ENCODE measurements at regions not wholly inside any gene's neighbourhood (a gene's known extent, or its start where the extent isn't known, plus 50 kb on each side); places are given as distances from the start of the nearest gene placed in this dataset.

DNA sequence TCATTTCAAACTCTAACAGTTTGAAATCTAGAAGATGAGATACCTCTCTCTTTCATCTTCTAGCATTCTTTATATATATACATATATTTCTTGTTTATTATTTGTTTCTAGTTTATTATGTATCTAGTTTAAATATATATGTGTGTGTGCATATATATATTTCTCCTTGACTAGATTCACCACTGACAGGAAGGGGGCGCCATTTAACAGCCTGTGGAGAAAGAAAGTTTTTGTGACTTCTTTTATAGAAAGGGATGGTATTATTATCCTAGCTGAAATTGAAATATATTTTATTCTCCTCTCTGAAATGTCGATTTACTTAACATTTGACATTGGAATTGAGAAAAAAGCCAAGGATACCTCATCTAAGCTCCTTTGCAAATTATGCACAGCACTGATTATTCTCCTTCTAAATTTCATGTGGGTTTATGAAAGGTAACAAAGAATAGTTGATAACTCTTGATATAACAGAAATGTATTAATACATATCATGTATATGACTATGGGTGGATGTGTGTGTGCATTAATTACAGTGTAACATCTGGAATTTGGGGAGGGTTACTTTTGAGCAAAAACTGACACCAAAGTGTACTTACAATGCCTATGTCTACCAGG is 160.7 kb upstream of the NT5C1B start:
- TF ChIP-seq, protein P1, sequence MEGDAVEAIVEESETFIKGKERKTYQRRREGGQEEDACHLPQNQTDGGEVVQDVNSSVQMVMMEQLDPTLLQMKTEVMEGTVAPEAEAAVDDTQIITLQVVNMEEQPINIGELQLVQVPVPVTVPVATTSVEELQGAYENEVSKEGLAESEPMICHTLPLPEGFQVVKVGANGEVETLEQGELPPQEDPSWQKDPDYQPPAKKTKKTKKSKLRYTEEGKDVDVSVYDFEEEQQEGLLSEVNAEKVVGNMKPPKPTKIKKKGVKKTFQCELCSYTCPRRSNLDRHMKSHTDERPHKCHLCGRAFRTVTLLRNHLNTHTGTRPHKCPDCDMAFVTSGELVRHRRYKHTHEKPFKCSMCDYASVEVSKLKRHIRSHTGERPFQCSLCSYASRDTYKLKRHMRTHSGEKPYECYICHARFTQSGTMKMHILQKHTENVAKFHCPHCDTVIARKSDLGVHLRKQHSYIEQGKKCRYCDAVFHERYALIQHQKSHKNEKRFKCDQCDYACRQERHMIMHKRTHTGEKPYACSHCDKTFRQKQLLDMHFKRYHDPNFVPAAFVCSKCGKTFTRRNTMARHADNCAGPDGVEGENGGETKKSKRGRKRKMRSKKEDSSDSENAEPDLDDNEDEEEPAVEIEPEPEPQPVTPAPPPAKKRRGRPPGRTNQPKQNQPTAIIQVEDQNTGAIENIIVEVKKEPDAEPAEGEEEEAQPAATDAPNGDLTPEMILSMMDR (IDR thresholded peaks at IDR 0.05; ENCODE audit: low read depth, low read length, poor library complexity, severe bottlenecking): peak; percentile 61
- no peak for TF ChIP-seq EZH2phosphoT487 (IDR thresholded peaks at IDR 0.05; ENCODE audit: borderline replicate concordance, low read length)

GRCh38 chr2:18745431-18746272 is 156.3 kb upstream of the NT5C1B start:
- no peak overlapping the region for H3K27ac ChIP-seq (ENCODE audit: low read depth, low read length)
- no peaks in the 10 kb centered on the region for H3K79me2 ChIP-seq (ENCODE audit: control insufficient read depth, low read length)
- H3K9me3 ChIP-seq (ENCODE audit: control insufficient read depth, insufficient read depth, low read length): no peaks in the 10 kb centered on the region
- H4K20me1 ChIP-seq (ENCODE audit: control insufficient read depth, insufficient read depth, low read depth, low read length): no peaks in the 10 kb centered on the region
- H3K27me3 ChIP-seq (ENCODE audit: control insufficient read depth, low read length): no peaks in the 10 kb centered on the region
- no peak overlapping the region for H3K4me3 ChIP-seq (ENCODE audit: low read length)
- H3K36me3 ChIP-seq (ENCODE audit: control insufficient read depth, low read length): no peaks in the 10 kb centered on the region
- H3K4me2 ChIP-seq (ENCODE audit: low read length): no peak overlapping the region
- no peaks in the 10 kb centered on the region for H3F3A ChIP-seq (ENCODE audit: control insufficient read depth, insufficient read depth)
- TF ChIP-seq EZH2phosphoT487 (IDR thresholded peaks at IDR 0.05; ENCODE audit: borderline replicate concordance, low read length): no peak
- TF ChIP-seq, protein P1 (IDR thresholded peaks at IDR 0.05; ENCODE audit: low read depth, low read length, poor library complexity, severe bottlenecking): no peak
- H3K4me1 ChIP-seq (ENCODE audit: control insufficient read depth, low read length): no peaks in the 10 kb centered on the region
- no peaks in the 10 kb centered on the region for H3K9me2 ChIP-seq (replicated peaks; ENCODE audit: control insufficient read depth, low read length)

More for the DNA sequence above, 160.7 kb upstream of the NT5C1B start:
- Histone ChIP-seq H3K4me1 (ENCODE audit: control insufficient read depth, low read length) (no peaks in the 10 kb centered on the region), H3K36me3 (ENCODE audit: control insufficient read depth, low read length) (no peaks in the 10 kb centered on the region), H3K9me3 (ENCODE audit: control insufficient read depth, insufficient read depth, low read length) (no peaks in the 10 kb centered on the region), H3K9me2 (replicated peaks; ENCODE audit: control insufficient read depth, low read length) (no peaks in the 10 kb centered on the region), H3K4me2 (ENCODE audit: low read length) (no peak overlapping the region), H3K27me3 (ENCODE audit: control insufficient read depth, low read length) (no peaks in the 10 kb centered on the region), H3K27ac (ENCODE audit: low read depth, low read length) (no peak overlapping the region), H4K20me1 (ENCODE audit: control insufficient read depth, insufficient read depth, low read depth, low read length) (no peaks in the 10 kb centered on the region), H3K4me3 (ENCODE audit: low read length) (no peak overlapping the region), H3F3A (ENCODE audit: control insufficient read depth, insufficient read depth) (no peaks in the 10 kb centered on the region), H3K79me2 (ENCODE audit: control insufficient read depth, low read length) (no peaks in the 10 kb centered on the region)

- H3K36me3 ChIP-seq (ENCODE audit: control insufficient read depth, low read length): no peaks in the 10 kb centered on the region
- no peak overlapping the region for H3K4me2 ChIP-seq (ENCODE audit: low read length)
- TF ChIP-seq, protein P1 (IDR thresholded peaks at IDR 0.05; ENCODE audit: low read depth, low read length, poor library complexity, severe bottlenecking): no peak
- no peak for TF ChIP-seq EZH2phosphoT487 (IDR thresholded peaks at IDR 0.05; ENCODE audit: borderline replicate concordance, low read length)
- H3K9me2 ChIP-seq (replicated peaks; ENCODE audit: control insufficient read depth, low read length): no peaks in the 10 kb centered on the region
- no peak overlapping the region for H3K4me3 ChIP-seq (ENCODE audit: low read length)
- H3K27me3 ChIP-seq (ENCODE audit: control insufficient read depth, low read length): no peaks in the 10 kb centered on the region
- no peaks in the 10 kb centered on the region for H4K20me1 ChIP-seq (ENCODE audit: control insufficient read depth, insufficient read depth, low read depth, low read length)
- no peaks in the 10 kb centered on the region for H3K9me3 ChIP-seq (ENCODE audit: control insufficient read depth, insufficient read depth, low read length)
- no peaks in the 10 kb centered on the region for H3K4me1 ChIP-seq (ENCODE audit: control insufficient read depth, low read length)
- no peak overlapping the region for H3K27ac ChIP-seq (ENCODE audit: low read depth, low read length)
- no peaks in the 10 kb centered on the region for H3F3A ChIP-seq (ENCODE audit: control insufficient read depth, insufficient read depth)
- H3K79me2 ChIP-seq (ENCODE audit: control insufficient read depth, low read length): no peaks in the 10 kb centered on the region
These were observed 152.7 kb upstream of the NT5C1B start for GRCh38 chr2:18741895-18742732.

All from DOHH2 (cell line).